H9 (cell line): ENCODE measurements at regions not wholly inside any gene's neighbourhood (a gene's known extent, or its start where the extent isn't known, plus 50 kb on each side); places are given as distances from the start of the nearest gene placed in this dataset.

ENCODE experiments used
- DNase-seq: peaks from one replicate; pipeline ENCODE4 v3.0.0-alpha.2; 2017
- H2AFZ ChIP-seq: one replicate; pipeline ENCODE4 v1.6.1; 2013; ENCODE audit warnings: mild to moderate bottlenecking, low read length, control low read depth, moderate library complexity
- H2AK5ac ChIP-seq: 2 replicates; pipeline ENCODE4 v1.6.1; 2013; ENCODE audit warnings: low read length, control low read depth, mixed read lengths; ENCODE audit not compliant: insufficient read length
- H2BK120ac ChIP-seq: one replicate; pipeline ENCODE4 v1.6.1; 2013; ENCODE audit warnings: low read depth, mild to moderate bottlenecking, low read length, control low read depth, inconsistent platforms; ENCODE audit not compliant: poor library complexity, severe bottlenecking
- H2BK12ac ChIP-seq: 2 replicates; pipeline ENCODE4 v1.6.1; 2013; ENCODE audit warnings: low read length, control low read depth, mixed read lengths, low read depth; ENCODE audit not compliant: insufficient read length
- H2BK15ac ChIP-seq: 2 replicates; pipeline ENCODE4 v1.6.1; 2013; ENCODE audit warnings: low read depth, low read length, control low read depth
- H2BK20ac ChIP-seq: one replicate; pipeline ENCODE4 v1.6.1; 2013; ENCODE audit warnings: low read depth, mild to moderate bottlenecking, low read length, control low read depth, inconsistent platforms; ENCODE audit not compliant: poor library complexity, severe bottlenecking
- H2BK5ac ChIP-seq: 2 replicates; pipeline ENCODE4 v1.6.1; 2013; ENCODE audit warnings: low read length, control low read depth, mixed read lengths; ENCODE audit not compliant: insufficient read length
- H3K14ac ChIP-seq: 2 replicates; pipeline ENCODE4 v1.6.1; 2013; ENCODE audit warnings: low read length, control low read depth; ENCODE audit not compliant: insufficient read depth
- H3K18ac ChIP-seq: 2 replicates; pipeline ENCODE4 v1.6.1; 2013; ENCODE audit warnings: low read depth, mild to moderate bottlenecking, mixed read lengths, low read length, control low read depth; ENCODE audit not compliant: insufficient read length
- H3K23ac ChIP-seq: 2 replicates; pipeline ENCODE4 v1.6.1; 2013; ENCODE audit warnings: low read length, control low read depth, mixed read lengths, low read depth; ENCODE audit not compliant: insufficient read length
- H3K23me2 ChIP-seq: 2 replicates; pipeline ENCODE4 v1.6.1; 2013; ENCODE audit warnings: low read depth, mild to moderate bottlenecking, mixed read lengths, low read length, control low read depth; ENCODE audit not compliant: insufficient read length, poor library complexity, severe bottlenecking
- H3K27ac ChIP-seq: 2 replicates; pipeline ENCODE4 v1.5.1; 2013; ENCODE audit warnings: low read length, control low read depth, mixed read lengths, low read depth; ENCODE audit not compliant: insufficient read length
- H3K27me3 ChIP-seq: 2 replicates; pipeline ENCODE4 v1.6.1; 2013; ENCODE audit warnings: low read length, control low read depth, inconsistent platforms; ENCODE audit not compliant: insufficient read depth
- H3K4ac ChIP-seq: 2 replicates; pipeline ENCODE4 v1.6.1; 2013; ENCODE audit warnings: low read depth, mild to moderate bottlenecking, control low read depth, inconsistent platforms, low read length, moderate library complexity
- H3K4me1 ChIP-seq: 2 replicates; pipeline ENCODE4 v1.6.1; 2013; ENCODE audit warnings: low read length, control low read depth, inconsistent platforms; ENCODE audit not compliant: insufficient read depth
- H3K4me2 ChIP-seq: 2 replicates; pipeline ENCODE4 v1.6.1; 2013; ENCODE audit warnings: low read length, control low read depth, mixed read lengths; ENCODE audit not compliant: insufficient read length, insufficient read depth
- H3K56ac ChIP-seq: 2 replicates; pipeline ENCODE4 v1.6.1; 2013; ENCODE audit warnings: low read depth, mild to moderate bottlenecking, mixed read lengths, low read length, control low read depth; ENCODE audit not compliant: insufficient read length
- H3K79me1 ChIP-seq: 2 replicates; pipeline ENCODE4 v1.6.1; 2013; ENCODE audit warnings: low read depth, mild to moderate bottlenecking, moderate library complexity, low read length, control low read depth, inconsistent platforms; ENCODE audit not compliant: insufficient read depth, poor library complexity, severe bottlenecking
- H3K79me2 ChIP-seq: 2 replicates; pipeline ENCODE4 v1.6.1; 2013; ENCODE audit warnings: low read length, control low read depth, inconsistent platforms; ENCODE audit not compliant: insufficient read depth
- H3K9ac ChIP-seq: 2 replicates; pipeline ENCODE4 v1.6.1; 2013; ENCODE audit warnings: low read length, control low read depth, mixed read lengths; ENCODE audit not compliant: insufficient read length; ENCODE audit errors: extremely low read depth
- H3K9me3 ChIP-seq: one replicate; pipeline ENCODE4 v1.6.1; 2013; ENCODE audit warnings: low read depth, low read length, inconsistent platforms; ENCODE audit not compliant: control insufficient read depth
- H3T11ph ChIP-seq: one replicate; pipeline ENCODE4 v1.6.1; 2013; ENCODE audit warnings: mild to moderate bottlenecking, low read length, control low read depth, inconsistent platforms
- H4K20me1 ChIP-seq: one replicate; pipeline ENCODE4 v1.6.1; 2013; ENCODE audit not compliant: control insufficient read depth, insufficient read length, insufficient read depth
- H4K5ac ChIP-seq: 2 replicates; pipeline ENCODE4 v1.6.1; 2013; ENCODE audit warnings: low read depth, mild to moderate bottlenecking, mixed read lengths, low read length, control low read depth; ENCODE audit not compliant: insufficient read length
- H4K8ac ChIP-seq: replicated peaks from 2 replicates; pipeline ENCODE4 v1.6.1; 2013; ENCODE audit warnings: low read length, control low read depth, mixed read lengths, low read depth; ENCODE audit not compliant: insufficient read length
- H4K91ac ChIP-seq: 2 replicates; pipeline ENCODE4 v1.6.1; 2013; ENCODE audit warnings: low read depth, mild to moderate bottlenecking, moderate library complexity, mixed read lengths, low read length, control low read depth; ENCODE audit not compliant: insufficient read length
- H3K27ac Mint-ChIP-seq, 3 experiments: 2 replicates in 2 of 3; 3 replicates in 1 of 3; pipeline ENCODE4 v1.8.0; 2020 to 2021; ENCODE audit warnings: mixed read lengths in 3 of 3, mild to moderate bottlenecking in 1 of 3, moderate library complexity in 1 of 3
- H3K27me3 Mint-ChIP-seq: 2 replicates; pipeline ENCODE4 v1.8.0; 2021; ENCODE audit warnings: low read depth, mild to moderate bottlenecking, moderate library complexity, mixed read lengths
- H3K36me3 Mint-ChIP-seq, 3 experiments: 2 replicates in 2 of 3; 3 replicates in 1 of 3; pipeline ENCODE4 v1.8.0; 2020 to 2021; ENCODE audit warnings: low read depth in 3 of 3, mixed read lengths in 3 of 3; ENCODE audit not compliant: insufficient read depth in 1 of 3
- H3K4me1 Mint-ChIP-seq, 2 experiments: 2 replicates each; pipeline ENCODE4 v1.8.0; 2020; ENCODE audit warnings: mixed read lengths in 2 of 2
- H3K4me3 Mint-ChIP-seq, 2 experiments: 2 replicates in 1 of 2; 3 replicates in 1 of 2; pipeline ENCODE4 v1.8.0; 2020 to 2021; ENCODE audit warnings: mild to moderate bottlenecking in 2 of 2, mixed read lengths in 2 of 2, moderate library complexity in 1 of 2
- H3K9me3 Mint-ChIP-seq, 2 experiments: 2 replicates in 1 of 2; 3 replicates in 1 of 2; pipeline ENCODE4 v1.8.0; 2020; ENCODE audit warnings: mild to moderate bottlenecking in 2 of 2, mixed read lengths in 2 of 2, moderate library complexity in 1 of 2
- WGBS: extraction: QIAGEN DNeasy Blood & Tissue Kit; methylation state at CpG from one replicate; pipeline ENCODE4 v1.1.7; 2013; ENCODE audit warnings: missing lambda C conversion rate, low lambda C conversion rate, mixed read lengths; ENCODE audit not compliant: insufficient read length; ENCODE audit errors: extremely low coverage; 5-methylcytosine and 5-hydroxymethylcytosine counted together
- TF ChIP-seq, protein P1 (sequence below): fragments of 200-600 bp; sonication (generic); conservative IDR thresholded peaks from 3 replicates; pipeline ENCODE4 v1.8.0; 2021; ENCODE audit warnings: antibody characterized with exemption, mild to moderate bottlenecking

DNA sequence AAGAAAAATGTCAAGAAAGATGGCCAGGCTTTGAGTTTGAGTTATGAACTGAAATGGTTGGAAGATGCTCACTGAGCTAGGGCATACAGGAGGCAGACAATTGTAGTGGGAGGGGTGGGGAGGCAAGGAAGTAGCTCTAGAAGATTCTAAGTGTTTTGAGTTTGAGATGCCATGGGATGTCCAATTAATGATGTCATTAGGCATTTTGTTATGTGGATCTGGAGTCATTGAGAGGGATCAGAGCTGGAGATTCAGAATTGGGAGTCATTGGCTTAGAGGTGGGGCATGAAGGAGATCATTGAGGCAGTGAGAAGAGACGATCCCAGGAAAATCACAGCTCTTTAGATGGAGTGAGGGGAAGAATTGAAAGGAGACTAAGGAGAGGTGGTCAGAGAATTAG, 111.5 kb upstream of the ZNF618 start:
- Mint-ChIP-seq H3K36me3 (peaks cover 0 to 2% (median under 1%) of the 10 kb centered on the region in 3 experiments; a peak in 2 of 7 replicates), H3K27ac (no peak overlapping the region), H3K9me3 (peaks cover 1 to 2% of the 10 kb centered on the region in 2 experiments; a peak in 3 of 5 replicates), H3K4me1 (no peaks in the 10 kb centered on the region), H3K4me3 (no peak overlapping the region), H3K27me3 (peaks cover 20% of the 10 kb centered on the region)
- Histone ChIP-seq H3K14ac (no peak overlapping the region), H3K56ac (no peak overlapping the region), H4K20me1 (no peaks in the 10 kb centered on the region), H3K23me2 (no peaks in the 10 kb centered on the region), H2BK120ac (no peak overlapping the region), H3K79me2 (no peaks in the 10 kb centered on the region), H2AK5ac (no peak overlapping the region), H2BK20ac (no peak overlapping the region), H4K5ac (no peak overlapping the region), H2BK12ac (no peak overlapping the region), H3K4ac (no peak overlapping the region), H3T11ph (no peak overlapping the region), H3K9me3 (no peaks in the 10 kb centered on the region), H3K27me3 (no peaks in the 10 kb centered on the region), H2BK15ac (no peak overlapping the region), H3K9ac (no peak overlapping the region), H2AFZ (no peak overlapping the region), H4K8ac (no peak overlapping the region), H3K27ac (no peak overlapping the region), H3K23ac (no peak overlapping the region), H3K4me2 (no peak overlapping the region), H3K18ac (no peak overlapping the region), H3K79me1 (no peaks in the 10 kb centered on the region), H4K91ac (no peak overlapping the region), H2BK5ac (no peak overlapping the region), H3K4me1 (no peaks in the 10 kb centered on the region)
- no peak for DNase-seq
- TF ChIP-seq, protein P1, sequence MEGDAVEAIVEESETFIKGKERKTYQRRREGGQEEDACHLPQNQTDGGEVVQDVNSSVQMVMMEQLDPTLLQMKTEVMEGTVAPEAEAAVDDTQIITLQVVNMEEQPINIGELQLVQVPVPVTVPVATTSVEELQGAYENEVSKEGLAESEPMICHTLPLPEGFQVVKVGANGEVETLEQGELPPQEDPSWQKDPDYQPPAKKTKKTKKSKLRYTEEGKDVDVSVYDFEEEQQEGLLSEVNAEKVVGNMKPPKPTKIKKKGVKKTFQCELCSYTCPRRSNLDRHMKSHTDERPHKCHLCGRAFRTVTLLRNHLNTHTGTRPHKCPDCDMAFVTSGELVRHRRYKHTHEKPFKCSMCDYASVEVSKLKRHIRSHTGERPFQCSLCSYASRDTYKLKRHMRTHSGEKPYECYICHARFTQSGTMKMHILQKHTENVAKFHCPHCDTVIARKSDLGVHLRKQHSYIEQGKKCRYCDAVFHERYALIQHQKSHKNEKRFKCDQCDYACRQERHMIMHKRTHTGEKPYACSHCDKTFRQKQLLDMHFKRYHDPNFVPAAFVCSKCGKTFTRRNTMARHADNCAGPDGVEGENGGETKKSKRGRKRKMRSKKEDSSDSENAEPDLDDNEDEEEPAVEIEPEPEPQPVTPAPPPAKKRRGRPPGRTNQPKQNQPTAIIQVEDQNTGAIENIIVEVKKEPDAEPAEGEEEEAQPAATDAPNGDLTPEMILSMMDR: no peak
- no CpG with 5 or more reads among the region's 1 CpG for WGBS
